Activated CD4-positive, alpha-beta memory T cell treated with anti-CD3 and anti-CD28 coated beads, Interleukin-2, amount 10 ng/mL, durations not matched to agents 7 days and 5 days (primary cell): ENCODE measurements at regions not wholly inside any gene's neighbourhood (a gene's known extent, or its start where the extent isn't known, plus 50 kb on each side); places are given as distances from the start of the nearest gene placed in this dataset.
"Not testable (repeated sequence)": the region's sequence is repeated elsewhere in the genome, so short reads cannot be mapped to it uniquely, and the experiment has no call there.

Source experiments
- CTCF ChIA-PET: fragments of 350-600 bp; sonication (Branson Sonifier 250); formaldehyde crosslinking; loops from one replicate; lab custom pipeline; 2021; ENCODE audit warnings: antibody characterized with exemption, inconsistent platforms; lab: Charles Lee
- POLR2A ChIA-PET: fragments of 350-600 bp; sonication (Branson Sonifier 250); formaldehyde crosslinking; loops from one replicate; lab custom pipeline; 2021; ENCODE audit warnings: antibody characterized with exemption; lab: Charles Lee
- DNase-seq: peaks from one replicate; pipeline ENCODE4 v3.0.0-alpha.2; 2020
- H3K27ac Mint-ChIP-seq: one replicate; pipeline ENCODE4 v1.8.0; 2021; ENCODE audit warnings: mild to moderate bottlenecking, mixed read lengths
- H3K27me3 Mint-ChIP-seq: one replicate; pipeline ENCODE4 v1.8.0; 2021; ENCODE audit warnings: mixed read lengths
- H3K36me3 Mint-ChIP-seq: one replicate; pipeline ENCODE4 v1.8.0; 2021; ENCODE audit warnings: low read depth, mixed read lengths
- H3K4me1 Mint-ChIP-seq: one replicate; pipeline ENCODE4 v1.8.0; 2021; ENCODE audit warnings: mixed read lengths
- H3K4me3 Mint-ChIP-seq: one replicate; pipeline ENCODE4 v1.8.0; 2021; ENCODE audit warnings: mild to moderate bottlenecking, mixed read lengths
- H3K9me3 Mint-ChIP-seq: one replicate; pipeline ENCODE4 v1.8.0; 2021; ENCODE audit warnings: mixed read lengths

GRCh38 chr18:78879072-78879883, 100.3 kb upstream of the SALL3 start:
- H3K27me3 Mint-ChIP-seq, H3K4me1 Mint-ChIP-seq, CTCF ChIA-PET, POLR2A ChIA-PET, H3K27ac Mint-ChIP-seq, H3K4me3 Mint-ChIP-seq, H3K36me3 Mint-ChIP-seq, DNase-seq, H3K9me3 Mint-ChIP-seq: not testable (repeated sequence)

GRCh38 chr18:78882585-78882984, 97.0 kb upstream of the SALL3 start:
- no peak for DNase-seq
- Mint-ChIP-seq H3K27ac (no peak overlapping the region), H3K36me3 (no peaks in the 10 kb centered on the region), H3K4me1 (no peaks in the 10 kb centered on the region), H3K27me3 (no peaks in the 10 kb centered on the region), H3K4me3 (no peak overlapping the region), H3K9me3 (peaks cover 5% of the 10 kb centered on the region)
- POLR2A ChIA-PET: interaction anchor here (1.2 kb wide), 1 partner anchor 9 kb away, joined by 3 read pairs; no protein-coding TSS in a partner anchor
- CTCF ChIA-PET: no interaction called here

- CTCF ChIA-PET: no interaction called here
- H3K36me3 Mint-ChIP-seq: no peaks in the 10 kb centered on the region
- no peak overlapping the region for H3K4me3 Mint-ChIP-seq
- peaks cover 5% of the 10 kb centered on the region for H3K9me3 Mint-ChIP-seq
- no peaks in the 10 kb centered on the region for H3K27me3 Mint-ChIP-seq
- no peaks in the 10 kb centered on the region for H3K4me1 Mint-ChIP-seq
- POLR2A ChIA-PET: no interaction called here
- DNase-seq: no peak
- H3K27ac Mint-ChIP-seq: no peak overlapping the region
Measured at GRCh38 chr18:78883501-78883900, 96.1 kb upstream of the SALL3 start.

- Mint-ChIP-seq H3K27me3 (no peaks in the 10 kb centered on the region), H3K9me3 (peaks cover 10% of the 10 kb centered on the region), H3K27ac (no peak overlapping the region), H3K4me3 (no peak overlapping the region), H3K36me3 (no peaks in the 10 kb centered on the region), H3K4me1 (no peaks in the 10 kb centered on the region)
- no peak for DNase-seq
- ChIA-PET POLR2A (no interaction called here), CTCF (no interaction called here)
Measured at GRCh38 chr18:78884502-78884901, 95.1 kb upstream of the SALL3 start.

- CTCF ChIA-PET: no interaction called here
- H3K4me1 Mint-ChIP-seq: no peaks in the 10 kb centered on the region
Measured at GRCh38 chr18:78889250-78889649, 90.4 kb upstream of the SALL3 start.

GRCh38 chr18:78890388-78890787, 89.2 kb upstream of the SALL3 start:
- no peak overlapping the region for H3K27ac Mint-ChIP-seq
- ChIA-PET POLR2A (no interaction called here), CTCF (no interaction called here)
- H3K27me3 Mint-ChIP-seq: no peaks in the 10 kb centered on the region
- H3K4me3 Mint-ChIP-seq: no peak overlapping the region
- peaks cover 8% of the 10 kb centered on the region for H3K9me3 Mint-ChIP-seq
- no peaks in the 10 kb centered on the region for H3K4me1 Mint-ChIP-seq
- DNase-seq: no peak
- H3K36me3 Mint-ChIP-seq: no peaks in the 10 kb centered on the region

More at GRCh38 chr18:78889250-78889649, 90.4 kb upstream of the SALL3 start:
- Mint-ChIP-seq H3K36me3 (no peaks in the 10 kb centered on the region), H3K9me3 (peaks cover 8% of the 10 kb centered on the region), H3K27ac (no peak overlapping the region), H3K4me3 (no peak overlapping the region), H3K27me3 (no peaks in the 10 kb centered on the region)
- POLR2A ChIA-PET: no interaction called here
- DNase-seq: no peak

GRCh38 chr18:78891185-78891762, 88.3 kb upstream of the SALL3 start:
- CTCF ChIA-PET: no interaction called here
- no peak overlapping the region for H3K27ac Mint-ChIP-seq

GRCh38 chr18:78892177-78892576, 87.4 kb upstream of the SALL3 start:
- Mint-ChIP-seq H3K4me3 (no peak overlapping the region), H3K36me3 (no peaks in the 10 kb centered on the region), H3K4me1 (no peaks in the 10 kb centered on the region), H3K9me3 (peaks cover 8% of the 10 kb centered on the region), H3K27me3 (no peaks in the 10 kb centered on the region), H3K27ac (no peak overlapping the region)
- no peak for DNase-seq
- ChIA-PET CTCF (no interaction called here), POLR2A (no interaction called here)

More at GRCh38 chr18:78891185-78891762, 88.3 kb upstream of the SALL3 start:
- no peaks in the 10 kb centered on the region for H3K4me1 Mint-ChIP-seq
- peaks cover 8% of the 10 kb centered on the region for H3K9me3 Mint-ChIP-seq
- H3K36me3 Mint-ChIP-seq: no peaks in the 10 kb centered on the region
- H3K27me3 Mint-ChIP-seq: no peaks in the 10 kb centered on the region
- no peak for DNase-seq
- POLR2A ChIA-PET: no interaction called here
- no peak overlapping the region for H3K4me3 Mint-ChIP-seq

GRCh38 chr18:78892721-78893120, 86.9 kb upstream of the SALL3 start:
- ChIA-PET POLR2A (no interaction called here), CTCF (no interaction called here)
- Mint-ChIP-seq H3K9me3 (peaks cover 5% of the 10 kb centered on the region), H3K27ac (no peak overlapping the region), H3K27me3 (no peaks in the 10 kb centered on the region), H3K4me3 (no peak overlapping the region), H3K4me1 (no peaks in the 10 kb centered on the region), H3K36me3 (no peaks in the 10 kb centered on the region)
- no peak for DNase-seq

GRCh38 chr18:78893281-78894032, 86.2 kb upstream of the SALL3 start:
- Mint-ChIP-seq H3K27ac (no peak overlapping the region), H3K36me3 (no peaks in the 10 kb centered on the region), H3K27me3 (no peaks in the 10 kb centered on the region), H3K9me3 (peaks cover 5% of the 10 kb centered on the region), H3K4me3 (no peak overlapping the region), H3K4me1 (no peaks in the 10 kb centered on the region)
- ChIA-PET CTCF (no interaction called here), POLR2A (no interaction called here)
- no peak for DNase-seq

GRCh38 chr18:78894033-78894305, 85.6 kb upstream of the SALL3 start:
- Mint-ChIP-seq H3K36me3 (no peaks in the 10 kb centered on the region), H3K4me1 (no peaks in the 10 kb centered on the region), H3K9me3 (peaks cover 7% of the 10 kb centered on the region), H3K27me3 (no peaks in the 10 kb centered on the region), H3K27ac (no peak overlapping the region), H3K4me3 (no peak overlapping the region)
- DNase-seq: no peak
- CTCF ChIA-PET: no interaction called here
- POLR2A ChIA-PET: no interaction called here

GRCh38 chr18:78895207-78896001, 84.2 kb upstream of the SALL3 start:
- ChIA-PET CTCF (no interaction called here), POLR2A (no interaction called here)
- no peaks in the 10 kb centered on the region for H3K4me1 Mint-ChIP-seq
- DNase-seq: no peak
- H3K9me3 Mint-ChIP-seq: peaks cover 2% of the 10 kb centered on the region
- H3K27me3 Mint-ChIP-seq: no peaks in the 10 kb centered on the region
- H3K27ac Mint-ChIP-seq: no peak overlapping the region
- no peaks in the 10 kb centered on the region for H3K36me3 Mint-ChIP-seq
- no peak overlapping the region for H3K4me3 Mint-ChIP-seq
